K562 (cell line): ENCODE measurements at regions not wholly inside any gene's neighbourhood (a gene's known extent, or its start where the extent isn't known, plus 50 kb on each side); places are given as distances from the start of the nearest gene placed in this dataset.

ENCODE experiments used
- JUND ChIP-seq, 2 experiments: IDR thresholded peaks; 2 replicates in 1 of 2; 3 replicates in 1 of 2; pipeline ENCODE4 v1.6.1; 2011; ENCODE audit warnings: borderline replicate concordance in 2 of 2, low read depth in 2 of 2, low read length in 2 of 2, improper control_type of control experiment in 1 of 2, missing biosample characterization in 1 of 2, missing genetic modification characterization in 1 of 2, missing genetic modification reagents in 1 of 2
- NCOA4 ChIP-seq: fragments of 450-650 bp; IDR thresholded peaks from 2 replicates; pipeline ENCODE4 v1.6.1; 2018; ENCODE audit warnings: mild to moderate bottlenecking; ENCODE audit not compliant: partially characterized antibody
- NFRKB ChIP-seq: fragments of 450-650 bp; IDR thresholded peaks from 2 replicates; pipeline ENCODE4 v1.6.1; 2016; ENCODE audit warnings: low read depth
- ZNF507 ChIP-seq: conservative IDR thresholded peaks from 2 replicates; pipeline ENCODE4 v1.6.1; 2017; ENCODE audit warnings: missing genetic modification characterization, missing compliant biosample characterization
- ZNF764 ChIP-seq: fragments of 250-450 bp; sonication (Bioruptor Pico); IDR thresholded peaks from 2 replicates; pipeline ENCODE4 v1.4.0; 2020; ENCODE audit warnings: low read depth, mild to moderate bottlenecking, moderate library complexity
- TF ChIP-seq, protein P1 (sequence below): fragments of 200-400 bp; formaldehyde crosslinking; IDR thresholded peaks from 2 replicates; pipeline ENCODE4 v1.6.1; 2017; ENCODE audit warnings: mild to moderate bottlenecking, low read depth, low read length, moderate library complexity
- TF ChIP-seq, protein P2 (sequence below): fragments of 450-650 bp; IDR thresholded peaks from 2 replicates; pipeline ENCODE4 v1.6.1; 2016; ENCODE audit warnings: mild to moderate bottlenecking, moderate library complexity

DNA sequence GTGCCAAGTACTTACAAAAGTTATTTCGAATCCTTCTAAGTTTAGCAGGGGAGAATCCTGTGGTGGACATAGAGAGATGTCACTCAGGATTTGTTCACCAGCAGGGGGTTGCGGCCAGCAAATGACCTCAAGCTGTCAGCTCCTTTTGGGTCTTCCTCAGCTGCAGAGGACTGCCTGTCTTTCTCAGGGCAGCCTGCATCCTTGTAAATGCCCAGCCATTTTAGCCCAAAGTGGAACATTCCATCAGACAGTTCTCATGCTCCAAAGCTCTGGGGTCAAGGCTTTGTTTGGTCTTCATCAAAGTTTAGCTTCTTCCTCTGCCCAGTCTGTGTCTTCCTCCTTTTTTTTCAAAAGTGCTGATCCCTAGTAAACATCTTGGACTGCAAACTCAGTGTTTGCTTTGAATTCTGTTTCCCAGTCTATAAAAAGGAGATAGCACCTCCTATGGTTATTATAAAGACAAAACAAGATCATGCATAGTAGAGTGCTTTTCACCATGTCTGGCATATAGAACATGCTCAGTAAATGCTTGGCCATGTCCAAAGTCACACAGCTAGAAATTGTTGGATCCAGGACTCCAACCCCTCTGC is 156.4 kb upstream of the GATB start (continued):
- TF ChIP-seq, protein P1, sequence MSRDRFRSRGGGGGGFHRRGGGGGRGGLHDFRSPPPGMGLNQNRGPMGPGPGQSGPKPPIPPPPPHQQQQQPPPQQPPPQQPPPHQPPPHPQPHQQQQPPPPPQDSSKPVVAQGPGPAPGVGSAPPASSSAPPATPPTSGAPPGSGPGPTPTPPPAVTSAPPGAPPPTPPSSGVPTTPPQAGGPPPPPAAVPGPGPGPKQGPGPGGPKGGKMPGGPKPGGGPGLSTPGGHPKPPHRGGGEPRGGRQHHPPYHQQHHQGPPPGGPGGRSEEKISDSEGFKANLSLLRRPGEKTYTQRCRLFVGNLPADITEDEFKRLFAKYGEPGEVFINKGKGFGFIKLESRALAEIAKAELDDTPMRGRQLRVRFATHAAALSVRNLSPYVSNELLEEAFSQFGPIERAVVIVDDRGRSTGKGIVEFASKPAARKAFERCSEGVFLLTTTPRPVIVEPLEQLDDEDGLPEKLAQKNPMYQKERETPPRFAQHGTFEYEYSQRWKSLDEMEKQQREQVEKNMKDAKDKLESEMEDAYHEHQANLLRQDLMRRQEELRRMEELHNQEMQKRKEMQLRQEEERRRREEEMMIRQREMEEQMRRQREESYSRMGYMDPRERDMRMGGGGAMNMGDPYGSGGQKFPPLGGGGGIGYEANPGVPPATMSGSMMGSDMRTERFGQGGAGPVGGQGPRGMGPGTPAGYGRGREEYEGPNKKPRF, result no peak
- no peak for TF ChIP-seq ZNF764 (CRISPR knock-in tag)
- TF ChIP-seq ZNF507 (tag), result no peak
- TF ChIP-seq NCOA4, result no peak
- TF ChIP-seq NFRKB, result no peak
- no peak for TF ChIP-seq JUND (IDR thresholded peaks at IDR 0.05; ENCODE audit: borderline replicate concordance, low read depth, low read length)
- TF ChIP-seq JUND (tag; IDR thresholded peaks at IDR 0.05; ENCODE audit: borderline replicate concordance, low read depth, low read length), result no peak
- TF ChIP-seq, protein P2, sequence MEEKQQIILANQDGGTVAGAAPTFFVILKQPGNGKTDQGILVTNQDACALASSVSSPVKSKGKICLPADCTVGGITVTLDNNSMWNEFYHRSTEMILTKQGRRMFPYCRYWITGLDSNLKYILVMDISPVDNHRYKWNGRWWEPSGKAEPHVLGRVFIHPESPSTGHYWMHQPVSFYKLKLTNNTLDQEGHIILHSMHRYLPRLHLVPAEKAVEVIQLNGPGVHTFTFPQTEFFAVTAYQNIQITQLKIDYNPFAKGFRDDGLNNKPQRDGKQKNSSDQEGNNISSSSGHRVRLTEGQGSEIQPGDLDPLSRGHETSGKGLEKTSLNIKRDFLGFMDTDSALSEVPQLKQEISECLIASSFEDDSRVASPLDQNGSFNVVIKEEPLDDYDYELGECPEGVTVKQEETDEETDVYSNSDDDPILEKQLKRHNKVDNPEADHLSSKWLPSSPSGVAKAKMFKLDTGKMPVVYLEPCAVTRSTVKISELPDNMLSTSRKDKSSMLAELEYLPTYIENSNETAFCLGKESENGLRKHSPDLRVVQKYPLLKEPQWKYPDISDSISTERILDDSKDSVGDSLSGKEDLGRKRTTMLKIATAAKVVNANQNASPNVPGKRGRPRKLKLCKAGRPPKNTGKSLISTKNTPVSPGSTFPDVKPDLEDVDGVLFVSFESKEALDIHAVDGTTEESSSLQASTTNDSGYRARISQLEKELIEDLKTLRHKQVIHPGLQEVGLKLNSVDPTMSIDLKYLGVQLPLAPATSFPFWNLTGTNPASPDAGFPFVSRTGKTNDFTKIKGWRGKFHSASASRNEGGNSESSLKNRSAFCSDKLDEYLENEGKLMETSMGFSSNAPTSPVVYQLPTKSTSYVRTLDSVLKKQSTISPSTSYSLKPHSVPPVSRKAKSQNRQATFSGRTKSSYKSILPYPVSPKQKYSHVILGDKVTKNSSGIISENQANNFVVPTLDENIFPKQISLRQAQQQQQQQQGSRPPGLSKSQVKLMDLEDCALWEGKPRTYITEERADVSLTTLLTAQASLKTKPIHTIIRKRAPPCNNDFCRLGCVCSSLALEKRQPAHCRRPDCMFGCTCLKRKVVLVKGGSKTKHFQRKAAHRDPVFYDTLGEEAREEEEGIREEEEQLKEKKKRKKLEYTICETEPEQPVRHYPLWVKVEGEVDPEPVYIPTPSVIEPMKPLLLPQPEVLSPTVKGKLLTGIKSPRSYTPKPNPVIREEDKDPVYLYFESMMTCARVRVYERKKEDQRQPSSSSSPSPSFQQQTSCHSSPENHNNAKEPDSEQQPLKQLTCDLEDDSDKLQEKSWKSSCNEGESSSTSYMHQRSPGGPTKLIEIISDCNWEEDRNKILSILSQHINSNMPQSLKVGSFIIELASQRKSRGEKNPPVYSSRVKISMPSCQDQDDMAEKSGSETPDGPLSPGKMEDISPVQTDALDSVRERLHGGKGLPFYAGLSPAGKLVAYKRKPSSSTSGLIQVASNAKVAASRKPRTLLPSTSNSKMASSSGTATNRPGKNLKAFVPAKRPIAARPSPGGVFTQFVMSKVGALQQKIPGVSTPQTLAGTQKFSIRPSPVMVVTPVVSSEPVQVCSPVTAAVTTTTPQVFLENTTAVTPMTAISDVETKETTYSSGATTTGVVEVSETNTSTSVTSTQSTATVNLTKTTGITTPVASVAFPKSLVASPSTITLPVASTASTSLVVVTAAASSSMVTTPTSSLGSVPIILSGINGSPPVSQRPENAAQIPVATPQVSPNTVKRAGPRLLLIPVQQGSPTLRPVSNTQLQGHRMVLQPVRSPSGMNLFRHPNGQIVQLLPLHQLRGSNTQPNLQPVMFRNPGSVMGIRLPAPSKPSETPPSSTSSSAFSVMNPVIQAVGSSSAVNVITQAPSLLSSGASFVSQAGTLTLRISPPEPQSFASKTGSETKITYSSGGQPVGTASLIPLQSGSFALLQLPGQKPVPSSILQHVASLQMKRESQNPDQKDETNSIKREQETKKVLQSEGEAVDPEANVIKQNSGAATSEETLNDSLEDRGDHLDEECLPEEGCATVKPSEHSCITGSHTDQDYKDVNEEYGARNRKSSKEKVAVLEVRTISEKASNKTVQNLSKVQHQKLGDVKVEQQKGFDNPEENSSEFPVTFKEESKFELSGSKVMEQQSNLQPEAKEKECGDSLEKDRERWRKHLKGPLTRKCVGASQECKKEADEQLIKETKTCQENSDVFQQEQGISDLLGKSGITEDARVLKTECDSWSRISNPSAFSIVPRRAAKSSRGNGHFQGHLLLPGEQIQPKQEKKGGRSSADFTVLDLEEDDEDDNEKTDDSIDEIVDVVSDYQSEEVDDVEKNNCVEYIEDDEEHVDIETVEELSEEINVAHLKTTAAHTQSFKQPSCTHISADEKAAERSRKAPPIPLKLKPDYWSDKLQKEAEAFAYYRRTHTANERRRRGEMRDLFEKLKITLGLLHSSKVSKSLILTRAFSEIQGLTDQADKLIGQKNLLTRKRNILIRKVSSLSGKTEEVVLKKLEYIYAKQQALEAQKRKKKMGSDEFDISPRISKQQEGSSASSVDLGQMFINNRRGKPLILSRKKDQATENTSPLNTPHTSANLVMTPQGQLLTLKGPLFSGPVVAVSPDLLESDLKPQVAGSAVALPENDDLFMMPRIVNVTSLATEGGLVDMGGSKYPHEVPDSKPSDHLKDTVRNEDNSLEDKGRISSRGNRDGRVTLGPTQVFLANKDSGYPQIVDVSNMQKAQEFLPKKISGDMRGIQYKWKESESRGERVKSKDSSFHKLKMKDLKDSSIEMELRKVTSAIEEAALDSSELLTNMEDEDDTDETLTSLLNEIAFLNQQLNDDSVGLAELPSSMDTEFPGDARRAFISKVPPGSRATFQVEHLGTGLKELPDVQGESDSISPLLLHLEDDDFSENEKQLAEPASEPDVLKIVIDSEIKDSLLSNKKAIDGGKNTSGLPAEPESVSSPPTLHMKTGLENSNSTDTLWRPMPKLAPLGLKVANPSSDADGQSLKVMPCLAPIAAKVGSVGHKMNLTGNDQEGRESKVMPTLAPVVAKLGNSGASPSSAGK, result no peak
- TF ChIP-seq, all 486 proteins: peak for 0
